ENCODE measurements at regions not wholly inside any gene's neighbourhood (a gene's known extent, or its start where the extent isn't known, plus 50 kb on each side); places are given as distances from the start of the nearest gene placed in this dataset.

DNA sequence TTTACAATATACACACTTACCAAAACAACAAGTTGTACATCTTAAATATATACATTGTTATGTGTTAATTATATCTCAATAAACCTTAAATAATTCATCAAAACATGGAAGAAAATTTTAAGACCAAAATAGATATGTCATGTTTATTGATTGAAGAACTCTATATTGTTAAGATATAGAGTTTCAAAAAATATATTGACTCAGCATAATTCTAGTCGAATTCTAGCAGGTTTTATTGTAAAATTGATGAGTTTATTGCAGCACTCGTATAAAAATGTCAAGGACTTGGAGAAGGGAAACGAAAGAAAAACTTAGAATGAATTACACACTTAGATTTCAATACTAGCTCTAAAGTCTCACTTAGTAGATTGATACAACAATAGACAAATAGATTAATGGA, 575.4 kb upstream of the SORCS1 start:
- no peaks in the 10 kb centered on the region for H3K9me3 ChIP-seq (ENCODE audit: low read length)
- no peak overlapping the region for H2AFZ ChIP-seq (ENCODE audit: low read depth, low read length)
- no peak overlapping the region for H3K4me3 ChIP-seq (ENCODE audit: low read length)
- no peaks in the 10 kb centered on the region for H3K4me1 ChIP-seq (ENCODE audit: insufficient read depth, low read length)
- H3K27me3 ChIP-seq (ENCODE audit: insufficient read depth, low read length): no peaks in the 10 kb centered on the region
- H3K36me3 ChIP-seq (ENCODE audit: insufficient read depth, low read length): no peaks in the 10 kb centered on the region

DNA sequence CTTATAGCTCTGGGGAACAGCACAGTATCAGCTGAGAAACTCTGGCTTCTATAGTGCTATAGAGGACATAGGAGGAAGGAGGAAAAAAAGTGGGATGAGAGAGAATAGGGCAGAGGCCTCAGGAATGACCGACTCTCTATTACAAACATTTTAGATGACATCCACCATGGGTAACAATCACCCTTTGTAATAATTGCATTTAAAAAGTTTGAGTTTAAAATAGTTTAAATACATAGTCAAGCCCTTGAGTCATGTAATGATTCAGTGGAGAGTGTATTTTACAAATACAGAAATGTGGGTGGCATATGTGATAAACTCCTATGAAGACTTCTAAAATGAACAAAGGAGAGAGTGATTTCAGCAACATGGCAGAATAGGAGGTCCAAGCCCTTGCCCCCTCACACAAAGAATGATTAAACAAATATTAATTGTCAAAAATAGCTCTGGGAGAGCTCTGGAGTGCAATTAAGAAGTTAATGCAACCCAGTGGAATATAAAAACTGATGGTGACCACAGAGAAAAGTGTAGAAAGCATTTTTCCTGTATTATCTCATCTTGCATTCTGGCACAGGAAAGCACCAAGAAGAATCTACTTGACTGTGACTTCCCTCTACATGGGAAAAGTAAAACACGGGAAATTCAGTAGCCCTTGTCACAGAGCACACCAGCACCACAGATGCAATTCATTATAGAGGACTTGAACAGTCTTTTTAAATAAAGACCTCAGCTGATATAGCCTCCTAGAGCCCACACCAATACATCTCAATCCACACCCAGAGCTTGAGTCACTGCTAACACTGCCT, 569.0 kb upstream of the SORCS1 start:
- Histone ChIP-seq H3K4me3 (ENCODE audit: low read length) (no peak overlapping the region), H3K9me3 (ENCODE audit: low read length) (no peaks in the 10 kb centered on the region), H3K36me3 (ENCODE audit: insufficient read depth, low read length) (no peaks in the 10 kb centered on the region), H3K4me1 (ENCODE audit: insufficient read depth, low read length) (no peaks in the 10 kb centered on the region), H2AFZ (ENCODE audit: low read depth, low read length) (no peak overlapping the region), H3K27me3 (ENCODE audit: insufficient read depth, low read length) (no peaks in the 10 kb centered on the region)

GRCh38 chr10:107732045-107732444, 567.5 kb upstream of the SORCS1 start:
- H3K4me3 ChIP-seq (ENCODE audit: low read length): no peak overlapping the region
- H2AFZ ChIP-seq (ENCODE audit: low read depth, low read length): no peak overlapping the region
- H3K9me3 ChIP-seq (ENCODE audit: low read length): no peaks in the 10 kb centered on the region
- H3K36me3 ChIP-seq (ENCODE audit: insufficient read depth, low read length): no peaks in the 10 kb centered on the region
- H3K4me1 ChIP-seq (ENCODE audit: insufficient read depth, low read length): no peaks in the 10 kb centered on the region
- no peaks in the 10 kb centered on the region for H3K27me3 ChIP-seq (ENCODE audit: insufficient read depth, low read length)

DNA sequence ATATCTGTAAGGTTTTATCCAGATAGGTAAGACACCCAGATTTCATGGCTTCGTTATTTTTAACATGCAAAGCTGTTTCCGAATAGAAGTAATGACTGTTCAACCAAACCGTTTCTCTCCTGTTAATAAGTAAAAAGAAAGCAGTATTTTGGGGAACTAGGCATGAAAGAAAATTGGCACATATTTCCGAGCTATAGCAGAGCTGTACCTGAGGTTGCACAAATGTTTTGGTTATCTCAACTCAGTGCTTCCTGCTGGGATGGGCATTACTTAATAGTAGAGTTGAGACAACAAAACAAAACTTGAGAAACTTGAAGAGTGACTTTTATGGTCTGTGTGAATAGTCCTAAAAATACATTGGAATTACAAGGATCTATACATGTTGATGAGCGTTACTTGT, 564.3 kb upstream of the SORCS1 start:
- Histone ChIP-seq H3K36me3 (ENCODE audit: insufficient read depth, low read length) (no peaks in the 10 kb centered on the region), H3K27me3 (ENCODE audit: insufficient read depth, low read length) (no peaks in the 10 kb centered on the region), H3K4me3 (ENCODE audit: low read length) (no peak overlapping the region), H3K9me3 (ENCODE audit: low read length) (no peaks in the 10 kb centered on the region), H2AFZ (ENCODE audit: low read depth, low read length) (no peak overlapping the region), H3K4me1 (ENCODE audit: insufficient read depth, low read length) (no peaks in the 10 kb centered on the region)

- H3K4me1 ChIP-seq (ENCODE audit: insufficient read depth, low read length): no peaks in the 10 kb centered on the region
- H3K27me3 ChIP-seq (ENCODE audit: insufficient read depth, low read length): no peaks in the 10 kb centered on the region
- no peak overlapping the region for H3K4me3 ChIP-seq (ENCODE audit: low read length)
- no peak overlapping the region for H2AFZ ChIP-seq (ENCODE audit: low read depth, low read length)
- no peaks in the 10 kb centered on the region for H3K36me3 ChIP-seq (ENCODE audit: insufficient read depth, low read length)
- no peaks in the 10 kb centered on the region for H3K9me3 ChIP-seq (ENCODE audit: low read length)
Observed at GRCh38 chr10:107727767-107728317, 563.3 kb upstream of the SORCS1 start.

- no peaks in the 10 kb centered on the region for H3K27me3 ChIP-seq (ENCODE audit: insufficient read depth, low read length)
- no peak overlapping the region for H3K4me3 ChIP-seq (ENCODE audit: low read length)
- no peaks in the 10 kb centered on the region for H3K36me3 ChIP-seq (ENCODE audit: insufficient read depth, low read length)
- H3K9me3 ChIP-seq (ENCODE audit: low read length): no peaks in the 10 kb centered on the region
- no peaks in the 10 kb centered on the region for H3K4me1 ChIP-seq (ENCODE audit: insufficient read depth, low read length)
- no peak overlapping the region for H2AFZ ChIP-seq (ENCODE audit: low read depth, low read length)
Observed at GRCh38 chr10:107718864-107719263, 554.4 kb upstream of the SORCS1 start.

DNA sequence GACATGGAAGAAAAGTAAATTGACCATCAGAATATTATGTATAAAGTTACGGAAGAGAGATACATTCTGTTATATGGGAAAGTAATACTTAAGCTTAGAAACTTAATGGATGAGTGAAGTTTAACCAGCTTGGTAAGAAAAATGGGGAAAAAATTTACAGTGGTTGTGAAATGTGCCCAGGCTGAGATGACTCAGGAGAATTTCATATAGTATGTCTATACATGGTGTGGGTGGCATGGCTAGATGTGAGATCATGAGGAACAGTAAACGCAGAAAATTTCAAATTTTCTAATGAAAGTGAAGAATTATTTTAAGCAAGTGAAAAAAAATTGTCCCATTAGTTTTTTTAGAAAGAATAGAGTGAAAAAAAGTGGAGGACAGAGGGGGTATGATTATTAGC, 552.5 kb upstream of the SORCS1 start:
- Histone ChIP-seq H3K9me3 (ENCODE audit: low read length) (no peaks in the 10 kb centered on the region), H3K4me3 (ENCODE audit: low read length) (no peak overlapping the region), H3K4me1 (ENCODE audit: insufficient read depth, low read length) (no peaks in the 10 kb centered on the region), H2AFZ (ENCODE audit: low read depth, low read length) (no peak overlapping the region), H3K36me3 (ENCODE audit: insufficient read depth, low read length) (no peaks in the 10 kb centered on the region), H3K27me3 (ENCODE audit: insufficient read depth, low read length) (no peaks in the 10 kb centered on the region)

DNA sequence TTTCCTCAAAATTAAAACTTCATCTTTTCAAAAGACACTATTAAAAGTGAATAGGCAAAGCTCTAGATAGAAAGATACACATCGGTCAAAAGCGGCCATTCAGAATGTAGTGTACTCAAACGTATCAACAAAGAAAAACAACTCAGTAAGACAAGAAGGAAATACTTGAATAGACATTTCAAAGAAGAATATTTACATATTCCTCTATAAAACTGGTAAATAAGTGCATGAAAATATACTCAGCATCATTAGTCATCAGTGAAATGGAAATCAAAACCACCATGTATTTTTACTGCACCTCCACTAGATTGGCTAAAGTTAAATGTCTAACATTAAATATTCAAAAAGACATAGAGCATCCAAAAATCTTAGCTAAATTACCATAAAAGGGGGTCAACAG, 551.1 kb upstream of the SORCS1 start:
- H3K27me3 ChIP-seq (ENCODE audit: insufficient read depth, low read length): no peaks in the 10 kb centered on the region

DNA sequence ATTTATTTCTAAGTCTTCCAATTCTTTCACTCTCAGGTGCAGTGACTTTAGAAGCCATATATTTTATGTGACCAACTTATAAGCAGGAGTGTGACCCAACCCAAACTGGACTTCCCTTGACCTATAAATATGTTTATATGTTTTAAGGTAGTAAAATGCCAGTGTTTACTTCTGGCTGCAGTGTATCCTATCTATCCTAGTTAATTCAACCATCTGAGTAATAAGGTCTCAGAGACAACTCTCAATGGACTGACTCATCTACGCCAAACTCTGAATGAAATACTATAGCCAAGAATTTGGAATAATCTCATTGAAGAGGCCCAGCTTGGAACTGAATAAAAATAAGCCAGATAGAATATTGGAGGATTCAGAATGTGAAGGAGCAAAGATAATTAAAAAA, 544.5 kb upstream of the SORCS1 start:
- Histone ChIP-seq H3K36me3 (ENCODE audit: insufficient read depth, low read length) (no peaks in the 10 kb centered on the region), H3K4me1 (ENCODE audit: insufficient read depth, low read length) (no peaks in the 10 kb centered on the region), H2AFZ (ENCODE audit: low read depth, low read length) (no peak overlapping the region), H3K9me3 (ENCODE audit: low read length) (no peaks in the 10 kb centered on the region), H3K4me3 (ENCODE audit: low read length) (no peak overlapping the region), H3K27me3 (ENCODE audit: insufficient read depth, low read length) (no peaks in the 10 kb centered on the region)

More for the DNA sequence above, 551.1 kb upstream of the SORCS1 start:
- H3K4me3 ChIP-seq (ENCODE audit: low read length): no peak overlapping the region
- no peaks in the 10 kb centered on the region for H3K9me3 ChIP-seq (ENCODE audit: low read length)
- no peaks in the 10 kb centered on the region for H3K4me1 ChIP-seq (ENCODE audit: insufficient read depth, low read length)
- no peak overlapping the region for H2AFZ ChIP-seq (ENCODE audit: low read depth, low read length)
- H3K36me3 ChIP-seq (ENCODE audit: insufficient read depth, low read length): no peaks in the 10 kb centered on the region

GRCh38 chr10:107706096-107706725, 541.7 kb upstream of the SORCS1 start:
- no peaks in the 10 kb centered on the region for H3K36me3 ChIP-seq (ENCODE audit: insufficient read depth, low read length)
- no peaks in the 10 kb centered on the region for H3K9me3 ChIP-seq (ENCODE audit: low read length)
- no peak overlapping the region for H2AFZ ChIP-seq (ENCODE audit: low read depth, low read length)
- no peaks in the 10 kb centered on the region for H3K4me1 ChIP-seq (ENCODE audit: insufficient read depth, low read length)
- no peaks in the 10 kb centered on the region for H3K27me3 ChIP-seq (ENCODE audit: insufficient read depth, low read length)
- no peak overlapping the region for H3K4me3 ChIP-seq (ENCODE audit: low read length)

DNA sequence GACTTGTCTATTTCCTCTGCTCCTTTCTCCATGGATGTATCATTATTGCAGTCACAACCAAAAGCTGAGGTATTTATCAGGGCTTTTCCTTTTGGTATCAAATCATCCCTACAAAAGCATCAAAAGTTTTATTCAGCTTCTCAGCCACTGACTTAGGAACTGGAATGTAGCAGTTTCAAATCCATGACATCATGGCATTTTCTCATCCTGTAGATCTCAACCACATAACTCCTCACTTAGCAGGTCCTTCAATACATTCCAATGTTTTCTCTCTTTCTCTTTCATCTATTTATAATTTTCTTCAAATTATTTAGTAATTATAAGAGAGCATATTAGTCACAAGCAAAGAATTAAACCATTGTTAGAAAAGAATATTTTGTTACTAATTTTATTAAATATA, 537.4 kb upstream of the SORCS1 start:
- H3K27me3 ChIP-seq (ENCODE audit: insufficient read depth, low read length): no peaks in the 10 kb centered on the region
- H3K9me3 ChIP-seq (ENCODE audit: low read length): no peaks in the 10 kb centered on the region
- no peaks in the 10 kb centered on the region for H3K36me3 ChIP-seq (ENCODE audit: insufficient read depth, low read length)
- H2AFZ ChIP-seq (ENCODE audit: low read depth, low read length): no peak overlapping the region
- H3K4me3 ChIP-seq (ENCODE audit: low read length): no peak overlapping the region
- H3K4me1 ChIP-seq (ENCODE audit: insufficient read depth, low read length): no peaks in the 10 kb centered on the region

DNA sequence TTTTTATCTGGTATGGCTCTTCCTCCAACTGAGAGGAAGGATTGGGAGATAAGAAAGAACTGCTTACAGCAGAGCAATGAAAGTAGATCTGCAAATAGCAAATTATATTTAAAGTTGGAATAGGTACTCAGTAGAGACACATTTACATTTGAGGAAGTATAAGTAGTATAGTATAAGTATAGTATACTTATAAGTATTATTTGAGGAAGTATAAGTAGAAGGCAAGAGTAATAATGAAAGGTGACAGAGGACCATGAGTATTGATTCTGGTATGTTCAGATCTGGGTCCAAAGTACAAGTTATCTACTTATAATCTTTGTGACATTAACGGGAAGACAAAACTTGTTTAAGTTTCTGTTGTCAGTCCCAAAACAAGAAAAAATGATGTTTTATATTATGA, 527.6 kb upstream of the SORCS1 start:
- Histone ChIP-seq H3K36me3 (ENCODE audit: insufficient read depth, low read length) (no peaks in the 10 kb centered on the region), H3K9me3 (ENCODE audit: low read length) (no peaks in the 10 kb centered on the region)

GRCh38 chr10:107689323-107689722, 524.8 kb upstream of the SORCS1 start:
- Histone ChIP-seq H3K4me1 (ENCODE audit: insufficient read depth, low read length) (no peaks in the 10 kb centered on the region), H3K9me3 (ENCODE audit: low read length) (no peaks in the 10 kb centered on the region), H3K27me3 (ENCODE audit: insufficient read depth, low read length) (no peaks in the 10 kb centered on the region), H3K4me3 (ENCODE audit: low read length) (no peak overlapping the region), H3K36me3 (ENCODE audit: insufficient read depth, low read length) (no peaks in the 10 kb centered on the region), H2AFZ (ENCODE audit: low read depth, low read length) (no peak overlapping the region)

More for the DNA sequence above, 527.6 kb upstream of the SORCS1 start:
- Histone ChIP-seq H3K4me3 (ENCODE audit: low read length) (no peak overlapping the region), H3K27me3 (ENCODE audit: insufficient read depth, low read length) (no peaks in the 10 kb centered on the region), H3K4me1 (ENCODE audit: insufficient read depth, low read length) (no peaks in the 10 kb centered on the region), H2AFZ (ENCODE audit: low read depth, low read length) (no peak overlapping the region)
